NCI-H2196 treated with DMSO at 0.1 percent for 48 hours (cell line): ENCODE measurements at regions not wholly inside any gene's neighbourhood (a gene's known extent, or its start where the extent isn't known, plus 50 kb on each side); places are given as distances from the start of the nearest gene placed in this dataset.

Source experiments
- DNase-seq: peaks from one replicate; lab custom pipeline; 2025; ENCODE audit not compliant: unreplicated experiment; lab: John Stamatoyannopoulos, UW

DNA sequence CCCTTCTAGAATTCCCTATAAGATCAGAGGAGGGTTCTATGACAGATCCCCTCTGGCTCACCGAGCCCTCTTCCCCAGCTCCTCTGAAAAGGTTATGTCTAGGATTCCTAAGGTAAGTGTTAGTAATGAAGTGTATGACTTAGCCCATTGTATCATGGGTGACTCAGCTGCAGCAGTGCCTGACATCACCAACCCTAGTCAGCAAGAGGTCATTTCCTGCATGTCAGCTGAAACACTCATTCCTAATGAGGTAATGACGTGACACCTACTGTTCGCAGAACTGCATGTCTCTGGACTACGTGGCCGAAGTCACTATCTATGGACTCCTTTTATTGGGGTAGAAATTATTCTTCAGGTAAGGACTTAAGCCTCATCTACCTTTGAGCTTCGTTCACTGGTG, 196.1 kb upstream of the MYT1L start:
- no peak for DNase-seq

DNA sequence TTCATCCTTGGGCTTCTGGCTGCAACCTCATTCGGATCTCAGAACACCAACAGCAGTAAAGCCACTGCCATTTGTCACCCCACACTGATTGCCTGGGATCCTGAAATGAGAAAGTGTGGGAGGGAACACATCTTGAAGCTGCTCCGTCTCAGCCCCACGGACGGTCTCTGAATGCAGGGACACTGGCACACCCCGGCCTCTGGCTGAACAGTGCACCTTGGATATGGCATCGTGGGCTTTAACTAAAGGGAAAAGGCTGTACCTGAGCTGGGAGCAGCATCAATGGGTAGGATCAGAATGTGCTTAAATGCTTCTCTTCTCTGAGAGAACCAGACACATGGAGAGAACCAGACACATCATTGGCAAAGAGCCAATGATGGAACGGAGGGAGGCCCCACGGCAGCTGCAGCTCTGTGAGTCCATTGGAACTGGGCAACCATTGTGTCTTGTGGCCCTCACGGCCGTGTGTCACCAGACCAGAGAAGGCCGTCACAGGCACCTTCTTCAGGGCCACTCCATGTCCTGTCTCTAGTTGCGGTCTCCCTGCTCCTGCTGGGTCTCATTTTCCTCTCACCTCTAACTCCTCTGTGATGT, 193.4 kb upstream of the MYT1L start:
- DNase-seq: no peak

DNA sequence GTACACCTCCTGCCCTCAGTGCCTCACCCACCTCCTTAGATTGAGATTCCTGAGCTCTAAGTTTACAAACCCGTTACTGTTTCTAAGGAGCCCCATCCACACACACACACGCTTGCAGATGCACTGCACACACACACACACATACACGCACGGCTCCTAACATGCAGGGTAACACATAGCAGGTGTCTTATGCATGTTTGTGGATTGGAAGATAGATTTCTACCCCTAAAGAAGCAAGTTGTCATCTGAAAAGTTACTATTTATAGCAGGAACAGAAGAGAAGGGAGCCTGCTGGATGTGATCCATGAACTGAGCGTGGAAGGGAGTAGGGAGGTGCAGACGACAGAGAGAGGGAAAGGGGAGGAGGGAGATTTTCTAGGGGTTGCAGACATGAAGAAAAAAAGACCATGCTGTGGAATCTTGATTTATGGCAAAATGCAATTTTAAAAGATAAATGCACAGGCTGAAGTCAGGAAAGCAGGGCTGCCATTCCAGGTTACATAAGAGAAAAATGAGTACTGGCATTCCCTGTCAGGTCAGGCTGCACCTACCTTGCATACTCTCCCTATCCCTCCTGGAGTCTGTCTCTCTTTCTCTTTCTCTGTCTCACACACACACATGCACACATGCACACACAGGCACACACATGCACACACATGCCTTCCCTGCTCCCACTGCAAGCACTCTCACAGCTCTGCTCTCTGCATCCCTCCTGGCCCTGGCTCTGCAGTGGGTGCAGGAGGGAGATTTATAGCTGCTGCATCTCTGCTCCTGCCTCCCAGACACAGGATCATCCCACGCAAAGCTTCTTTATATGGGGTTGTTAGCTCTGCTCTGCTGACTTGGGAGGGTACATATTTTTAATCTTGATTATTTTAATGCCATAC, 192.6 kb upstream of the MYT1L start:
- DNase-seq: no peak

DNA sequence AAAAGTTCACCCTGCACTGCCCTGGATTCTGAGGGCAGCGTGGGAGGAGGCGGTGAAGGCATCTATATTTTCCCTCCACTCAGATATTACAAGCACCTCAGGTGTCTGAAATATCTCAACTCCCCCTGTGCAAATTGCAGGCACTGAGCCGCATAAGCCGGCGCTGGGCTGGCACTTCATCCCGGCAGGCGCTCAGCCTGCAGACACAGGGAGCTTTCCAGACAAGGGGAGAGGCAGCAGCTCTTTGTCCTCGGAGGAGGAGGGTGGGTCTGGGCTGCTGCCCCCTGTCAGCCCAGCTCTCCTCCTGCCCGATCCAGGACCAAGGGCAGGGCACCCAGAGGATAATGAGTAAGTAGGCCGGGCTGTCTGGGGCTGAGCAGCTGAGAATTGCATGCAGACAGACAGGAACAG, 189.3 kb upstream of the MYT1L start:
- no peak for DNase-seq

DNA sequence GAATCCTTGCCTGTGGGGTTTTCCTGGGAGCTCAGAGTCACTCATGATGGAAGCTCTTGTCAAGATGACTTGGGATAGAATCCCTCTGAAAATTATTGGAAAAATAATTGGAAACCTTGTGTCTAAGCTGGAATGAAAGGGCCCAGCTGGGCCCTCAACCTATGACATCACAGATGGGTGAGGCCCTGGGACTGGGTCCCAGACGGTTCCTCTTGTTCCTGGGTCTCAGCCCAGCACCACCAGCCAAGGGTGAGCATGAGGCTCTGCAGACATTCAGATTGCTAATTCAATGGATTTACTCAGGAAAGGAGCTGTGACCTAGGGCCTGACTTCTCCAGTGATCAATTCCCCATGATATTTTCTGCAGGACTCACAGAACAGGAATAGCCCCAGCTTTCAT, 188.3 kb upstream of the MYT1L start:
- DNase-seq: no peak

DNA sequence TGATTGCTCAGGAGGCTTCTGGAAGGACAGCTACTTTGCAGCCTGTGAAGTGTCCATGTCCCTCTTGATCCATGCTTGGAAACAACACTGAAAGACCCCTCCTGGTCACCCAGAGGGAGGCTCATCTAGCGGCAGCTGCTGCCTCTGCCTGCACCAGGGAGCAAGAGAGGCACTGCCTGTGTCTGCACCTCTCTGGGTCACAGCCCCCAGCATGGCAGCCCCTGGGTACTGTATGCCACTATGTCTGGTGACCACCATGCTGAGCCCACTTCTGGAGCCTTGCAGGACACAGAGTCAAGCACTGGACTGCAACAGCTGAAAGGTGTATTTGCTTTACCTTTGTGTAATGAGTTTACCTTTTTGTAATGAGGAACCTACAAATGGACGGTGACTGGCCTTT, 186.3 kb upstream of the MYT1L start:
- DNase-seq: no peak

DNA sequence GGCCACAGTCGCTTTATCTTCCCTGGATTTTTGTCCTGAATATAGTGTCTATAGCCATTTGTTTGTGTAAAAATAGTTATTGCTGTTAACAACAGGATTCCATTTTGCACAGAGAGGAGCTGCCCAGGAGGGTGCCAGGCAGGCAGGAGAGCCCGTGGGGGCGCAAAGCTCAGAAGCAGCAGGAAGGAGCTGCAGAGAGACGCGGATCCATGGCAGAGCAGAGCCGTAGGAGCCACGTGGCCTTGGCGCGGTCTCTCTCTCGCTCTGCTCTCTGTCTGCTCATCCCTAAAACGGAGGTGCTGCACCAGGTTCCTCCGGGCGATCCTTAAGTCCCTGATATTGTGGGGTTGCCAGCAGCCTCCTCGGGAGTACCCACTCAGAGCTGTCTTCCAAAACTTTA, 185.3 kb upstream of the MYT1L start:
- no peak for DNase-seq

DNA sequence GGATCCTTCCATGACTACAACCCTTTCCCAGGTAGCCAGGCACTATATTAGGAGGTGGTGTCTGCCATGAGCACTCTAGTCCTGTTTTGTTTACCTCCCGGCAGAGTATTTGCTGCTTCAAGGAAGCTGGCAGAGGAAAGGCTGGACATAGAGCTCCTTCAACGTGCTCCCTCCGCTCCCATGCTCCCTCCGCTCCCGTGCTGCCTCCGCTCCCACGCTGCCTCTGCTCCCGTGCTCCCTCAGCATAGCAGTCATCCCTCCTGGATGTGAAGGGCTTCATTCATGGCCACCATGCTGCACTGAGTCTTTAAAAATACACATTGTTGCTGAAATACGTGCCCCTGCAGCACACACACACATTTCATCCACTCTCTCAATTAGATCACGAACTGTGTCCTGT, 181.9 kb upstream of the MYT1L start:
- no peak for DNase-seq

DNA sequence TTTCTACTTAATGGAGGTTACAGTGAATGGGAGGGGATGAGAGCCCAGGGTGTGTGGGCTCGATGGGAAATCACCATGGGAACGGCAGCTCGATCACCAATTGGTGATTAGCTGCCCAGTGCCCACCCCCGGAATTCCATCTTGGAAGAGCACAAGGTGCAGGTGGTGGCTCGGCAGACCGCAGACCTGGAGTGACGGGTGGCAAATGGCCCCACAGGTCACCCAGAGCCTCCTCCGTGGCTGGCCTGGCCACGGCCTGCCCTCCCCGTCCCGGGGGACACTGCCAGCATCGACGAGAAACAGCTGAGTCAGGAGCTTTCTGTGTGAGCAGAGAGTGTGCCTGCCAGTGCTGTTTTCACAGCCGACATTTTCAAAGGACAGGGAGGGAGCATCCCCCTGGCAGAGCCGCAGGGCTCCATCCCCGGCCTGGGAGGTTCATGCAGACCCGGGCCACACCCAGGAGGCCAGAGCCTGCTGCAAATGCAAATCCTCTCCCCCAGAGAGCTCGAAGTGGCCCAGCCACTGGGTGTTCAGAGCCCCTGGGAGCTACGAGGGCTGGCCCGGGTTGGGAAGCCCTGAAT, 176.4 kb upstream of the MYT1L start:
- no peak for DNase-seq

DNA sequence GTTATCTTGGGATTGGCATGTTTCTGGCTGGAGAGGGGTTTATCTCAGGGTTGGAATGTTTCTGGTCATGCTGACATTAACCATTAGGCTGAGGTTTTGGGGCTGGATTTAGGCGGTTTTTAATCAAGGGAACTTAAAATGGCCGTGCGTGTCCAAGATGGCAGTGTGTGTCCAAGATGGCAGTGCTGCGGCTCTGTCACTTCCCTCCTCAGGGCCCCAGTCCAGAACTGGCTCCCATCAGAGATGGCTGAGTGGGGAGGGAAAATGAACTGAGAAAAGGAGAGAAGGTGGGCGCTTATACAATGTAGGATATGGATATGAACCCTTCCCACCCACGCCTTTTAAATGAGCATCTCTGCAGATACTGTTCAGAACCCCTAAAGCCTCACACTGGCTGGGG, 175.5 kb upstream of the MYT1L start:
- no peak for DNase-seq

DNA sequence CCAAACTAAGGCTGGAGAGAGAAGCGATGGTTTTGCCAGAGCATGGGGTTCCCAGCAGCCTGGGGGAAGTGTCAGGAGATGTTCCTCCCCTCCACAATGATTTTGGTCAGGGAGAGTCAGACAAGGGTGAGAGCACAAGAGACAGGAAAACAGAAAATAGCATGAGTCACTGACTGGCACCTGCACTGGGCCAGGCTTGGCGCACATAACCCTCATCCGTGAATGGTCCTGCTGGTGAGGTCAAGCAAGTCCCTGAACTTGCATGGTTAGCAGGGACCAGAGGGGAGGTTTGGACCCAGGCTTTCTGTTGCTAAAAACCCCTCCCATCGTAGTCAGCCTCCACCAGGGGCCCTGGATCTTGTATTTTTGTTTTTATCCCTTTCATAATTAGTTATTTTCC, 174.5 kb upstream of the MYT1L start:
- DNase-seq: no peak

DNA sequence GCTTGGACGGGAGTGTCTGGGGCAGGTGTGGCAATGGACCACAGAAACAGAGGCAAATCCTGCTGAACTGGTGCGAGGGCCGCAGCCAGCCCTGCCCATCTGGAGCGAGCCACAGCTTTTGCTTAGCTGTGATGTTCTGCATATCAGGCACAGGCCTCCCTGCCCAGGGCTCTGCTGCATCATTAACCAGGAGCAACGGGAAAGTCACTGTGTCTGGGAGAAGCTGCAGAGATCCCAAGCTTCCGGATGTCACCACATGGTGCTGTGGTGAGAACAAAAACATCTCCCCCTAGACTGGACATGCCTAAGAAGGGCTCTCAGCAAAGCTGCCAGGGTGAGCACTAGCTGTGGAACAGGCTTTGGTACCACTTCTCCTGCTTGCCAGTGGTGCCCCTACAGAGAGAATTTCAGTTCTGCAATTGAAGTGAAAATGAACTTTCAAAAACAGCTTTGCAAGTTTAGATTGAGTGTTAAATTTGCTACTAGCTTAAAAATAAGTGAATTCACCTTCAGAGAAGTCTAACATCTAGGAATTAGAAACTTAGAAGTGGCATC, 172.9 kb upstream of the MYT1L start:
- DNase-seq: no peak

DNA sequence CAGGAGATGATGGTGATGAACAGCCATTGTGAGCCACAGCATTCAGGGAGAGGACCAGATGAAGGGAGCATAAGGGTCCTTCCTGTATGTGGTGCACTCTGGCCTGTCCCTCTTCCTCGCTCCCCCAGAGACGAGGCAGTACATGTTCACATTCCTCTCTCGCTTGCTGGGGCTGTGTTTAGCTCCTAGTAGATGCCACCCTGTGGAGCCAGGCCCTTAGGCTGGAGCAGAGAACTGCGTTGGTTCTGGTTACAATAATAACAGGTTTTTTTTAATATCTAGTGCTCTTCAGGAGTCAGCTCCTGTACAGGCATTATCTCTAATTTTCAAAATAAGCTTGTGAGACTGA, 171.1 kb upstream of the MYT1L start:
- DNase-seq: no peak

DNA sequence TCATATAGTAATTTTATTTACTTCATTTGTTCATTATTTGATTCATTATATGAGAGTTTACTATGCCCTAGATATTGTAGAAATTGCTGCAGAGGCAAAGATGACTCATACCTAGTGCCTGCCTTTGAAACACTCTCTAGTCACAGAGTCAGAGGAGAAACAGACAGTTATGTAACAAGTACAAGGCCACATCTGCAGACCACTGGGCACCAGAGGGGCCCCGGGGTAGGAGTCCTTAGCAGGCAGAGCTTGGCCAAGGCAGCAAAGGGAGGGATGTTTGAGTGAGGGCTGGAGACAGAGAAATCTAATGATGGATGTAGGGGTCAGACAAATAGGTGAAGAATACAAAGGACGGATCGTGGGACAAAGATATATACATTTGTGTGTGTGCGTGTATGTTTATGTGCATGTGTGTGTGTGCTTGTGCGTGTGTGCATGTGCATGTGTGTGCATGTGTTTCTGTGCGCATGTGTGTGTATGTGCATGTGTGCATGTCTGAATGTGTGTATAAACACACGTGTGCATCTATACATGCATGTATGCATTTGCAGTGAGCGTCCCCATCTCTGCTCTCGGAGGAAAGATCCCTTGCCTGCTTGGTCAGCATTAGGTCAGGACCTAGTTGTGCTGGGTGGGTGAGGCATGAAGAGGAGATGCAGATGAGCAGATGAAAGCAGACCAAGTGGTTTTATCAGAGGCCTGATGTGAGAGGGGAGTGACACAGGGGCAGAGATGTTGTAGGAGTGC, 170.6 kb upstream of the MYT1L start:
- DNase-seq: no peak

DNA sequence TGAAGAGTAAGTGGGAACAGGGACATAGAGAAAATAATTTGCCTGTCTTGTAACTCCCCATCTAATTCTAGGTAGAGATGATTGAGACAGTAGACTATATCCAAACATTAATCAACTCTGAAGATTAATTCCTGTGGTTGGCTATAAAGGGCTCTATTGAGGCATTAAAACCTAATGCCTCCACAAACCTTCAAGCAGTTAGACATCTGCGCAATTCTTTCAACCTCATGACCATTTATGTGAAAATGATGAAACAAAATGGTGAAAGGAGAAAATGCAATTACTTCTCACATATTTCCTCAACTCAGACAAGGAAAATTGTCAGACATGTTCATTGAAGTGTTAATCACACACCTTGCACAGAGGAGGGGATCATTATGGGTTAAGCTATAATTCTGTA, 164.5 kb upstream of the MYT1L start:
- DNase-seq: no peak

DNA sequence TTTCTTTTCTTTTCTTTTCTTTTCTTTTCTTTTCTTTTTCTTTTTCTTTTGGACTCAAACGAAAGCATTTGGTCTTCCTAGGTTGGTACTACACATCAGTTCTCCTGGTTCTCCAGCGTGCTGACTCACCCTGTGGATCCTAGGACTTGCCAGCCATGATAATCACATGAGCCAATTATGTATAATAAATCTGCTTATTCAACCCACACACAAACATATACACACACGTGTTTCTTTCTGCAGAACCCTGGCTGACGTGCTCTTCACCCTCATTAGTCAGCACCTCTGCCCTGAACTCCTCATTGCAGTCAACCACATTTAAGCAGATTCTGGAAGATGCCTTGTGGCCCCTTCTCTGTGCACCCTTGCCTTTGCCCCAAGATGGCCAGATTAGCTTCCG, 162.4 kb upstream of the MYT1L start:
- DNase-seq: no peak

DNA sequence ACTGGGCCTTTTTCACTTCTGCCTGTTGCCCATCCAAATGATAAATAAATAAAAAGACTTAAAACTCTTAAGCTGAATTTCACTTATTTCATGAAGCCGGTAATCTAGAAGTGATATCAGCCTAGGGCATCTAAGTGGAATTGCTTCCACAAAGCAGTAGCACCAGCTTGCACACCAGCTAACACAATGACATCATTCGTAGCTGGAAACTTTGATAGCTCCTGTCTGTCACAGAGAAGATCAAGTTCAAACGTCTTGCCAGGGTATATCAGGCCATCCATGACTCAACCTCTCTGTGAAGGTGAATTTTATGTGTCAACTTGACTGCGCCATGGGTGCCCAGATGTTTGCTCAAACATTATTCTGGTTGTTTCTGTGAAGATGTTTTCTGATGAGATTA, 161.7 kb upstream of the MYT1L start:
- no peak for DNase-seq

DNA sequence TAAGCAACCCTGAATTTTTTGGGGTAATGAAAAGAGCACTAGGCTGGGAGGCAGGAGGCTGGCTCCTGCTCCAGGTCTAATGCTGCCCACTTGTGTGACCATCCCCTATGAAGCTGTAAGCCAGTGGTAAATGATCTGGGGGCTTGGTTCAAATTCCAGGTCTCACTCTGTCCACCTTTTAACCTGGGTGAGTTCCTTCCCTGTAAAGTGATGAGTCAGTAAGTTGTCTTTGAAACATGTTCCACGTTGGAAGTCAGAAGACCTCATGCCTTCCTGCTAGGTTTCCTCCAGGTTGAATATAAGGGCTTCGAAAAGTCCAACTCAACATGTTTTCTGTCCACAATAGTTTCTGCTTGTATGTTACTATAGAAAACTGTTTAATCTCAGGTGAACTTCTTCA, 160.9 kb upstream of the MYT1L start:
- no peak for DNase-seq

DNA sequence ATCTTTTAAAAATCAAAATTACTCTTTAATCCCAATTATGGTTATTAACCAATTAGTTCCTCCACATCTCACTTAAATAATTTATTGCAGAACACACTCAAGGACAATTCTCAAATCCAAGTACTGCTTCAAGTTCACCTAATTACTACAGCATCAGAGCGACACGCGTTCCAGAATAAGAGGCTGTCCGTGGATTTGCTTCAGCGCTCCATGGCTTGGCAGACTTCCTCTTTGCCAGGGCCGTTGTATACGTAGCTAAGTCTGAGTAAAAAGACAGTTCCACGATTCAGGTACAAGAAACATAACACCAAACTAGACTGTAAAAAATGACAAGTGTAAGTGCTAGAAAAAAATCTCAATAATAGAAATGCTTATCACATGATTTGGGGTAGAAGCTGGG, 153.2 kb upstream of the MYT1L start:
- peak; percentile 4 for DNase-seq

DNA sequence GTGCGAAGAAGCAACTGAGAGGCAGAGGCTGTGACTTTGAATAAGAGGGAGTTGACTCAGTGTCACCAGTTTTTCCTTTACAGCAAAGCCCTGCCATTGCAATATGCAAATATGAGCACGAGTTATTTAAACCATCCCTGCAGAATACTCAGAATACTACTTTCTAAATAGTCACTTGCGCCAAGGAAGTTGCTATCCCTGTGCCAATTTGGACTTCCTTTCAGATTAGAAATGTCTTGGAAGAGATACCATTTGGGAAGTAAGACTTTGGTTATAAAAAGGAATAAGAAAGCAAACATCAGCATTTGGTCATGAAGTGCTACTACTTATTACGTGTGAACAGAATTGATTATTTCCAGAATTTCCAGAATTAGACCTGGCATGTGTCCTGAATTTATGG, 151.8 kb upstream of the MYT1L start:
- no peak for DNase-seq

DNA sequence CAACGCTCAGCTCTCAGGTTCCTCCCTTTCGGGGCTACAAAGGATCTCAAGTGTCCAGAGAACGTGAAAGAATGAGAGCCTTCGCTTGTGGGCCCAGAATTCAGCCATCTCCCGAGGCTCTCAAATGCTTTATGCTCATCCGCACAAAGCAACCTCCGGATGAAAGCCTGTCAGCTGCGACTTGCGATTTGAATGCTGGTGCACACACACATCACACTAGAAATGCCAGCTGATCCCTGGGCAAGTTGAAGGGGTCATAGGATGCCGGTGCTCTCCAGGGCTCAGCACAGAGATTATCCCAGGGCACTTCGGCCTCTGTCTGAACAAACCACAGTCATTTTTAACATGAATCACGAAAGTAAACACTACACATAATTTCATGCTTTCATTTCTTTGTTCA, 141.8 kb upstream of the MYT1L start:
- DNase-seq: no peak

DNA sequence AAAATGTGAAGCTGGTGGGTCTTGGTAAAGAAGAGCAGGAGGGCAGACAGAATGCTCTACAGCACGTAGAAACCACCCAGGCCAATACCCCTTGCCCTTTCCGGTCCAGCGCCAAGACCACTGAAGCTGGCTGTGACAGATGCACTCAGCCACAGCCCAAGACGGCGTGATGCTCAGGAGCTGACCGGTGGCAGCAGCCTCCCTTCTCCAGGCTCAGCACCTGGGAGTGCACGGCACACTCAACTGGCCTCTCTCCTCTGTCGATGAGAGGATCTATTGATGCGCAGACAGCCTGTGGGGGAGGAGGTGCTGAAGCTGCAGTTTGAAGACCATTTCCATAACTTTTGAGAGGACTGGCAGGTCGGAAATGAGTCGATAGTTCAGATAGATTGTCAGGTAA, 141.0 kb upstream of the MYT1L start:
- no peak for DNase-seq
